ENCODE measurements at regions not wholly inside any gene's neighbourhood (a gene's known extent, or its start where the extent isn't known, plus 50 kb on each side); places are given as distances from the start of the nearest gene placed in this dataset.

GRCh38 chr1:221031458-221032203 lies 152.4 kb downstream of the HLX start:
- TF ChIP-seq CTCF (IDR thresholded peaks at IDR 0.05; ENCODE audit: insufficient read depth, low read length) (no peak), REST (IDR thresholded peaks at IDR 0.05; ENCODE audit: insufficient replicate concordance, low read depth) (peak; percentile 85), POLR2AphosphoS5 (IDR thresholded peaks at IDR 0.05; ENCODE audit: low read depth) (no peak)
